ENCODE measurements at regions not wholly inside any gene's neighbourhood (a gene's known extent, or its start where the extent isn't known, plus 50 kb on each side); places are given as distances from the start of the nearest gene placed in this dataset.

DNA sequence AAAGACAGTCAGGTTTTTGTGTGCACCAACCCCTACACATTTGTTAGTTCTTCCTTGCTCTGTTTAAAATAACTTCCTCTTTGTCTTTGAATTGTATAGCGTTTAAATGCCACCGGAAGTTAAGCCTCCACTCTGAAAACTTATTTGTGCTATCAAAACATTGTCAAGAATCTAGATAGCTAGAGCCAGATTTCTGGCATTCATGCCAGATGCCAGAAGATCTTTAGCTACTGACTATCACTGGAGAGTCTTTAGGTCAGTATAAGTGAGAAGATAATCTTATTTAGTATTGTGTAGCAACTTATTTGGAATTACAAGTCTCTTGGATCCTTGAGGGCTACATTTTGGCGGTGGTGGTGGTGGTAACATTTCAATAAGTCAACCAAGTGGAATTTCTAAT is 63.4 kb upstream of the ADAM23 start:
- no peaks in the 10 kb centered on the region for H3K27me3 ChIP-seq (ENCODE audit: low read depth)
- H3K27ac ChIP-seq (replicated peaks) = no peak overlapping the region
- intact Hi-C loops (cut with micrococcal nuclease) = no loop called here
- H3K9me3 ChIP-seq (replicated peaks) = peaks cover 58% of the 10 kb centered on the region
- TF ChIP-seq, protein P1, sequence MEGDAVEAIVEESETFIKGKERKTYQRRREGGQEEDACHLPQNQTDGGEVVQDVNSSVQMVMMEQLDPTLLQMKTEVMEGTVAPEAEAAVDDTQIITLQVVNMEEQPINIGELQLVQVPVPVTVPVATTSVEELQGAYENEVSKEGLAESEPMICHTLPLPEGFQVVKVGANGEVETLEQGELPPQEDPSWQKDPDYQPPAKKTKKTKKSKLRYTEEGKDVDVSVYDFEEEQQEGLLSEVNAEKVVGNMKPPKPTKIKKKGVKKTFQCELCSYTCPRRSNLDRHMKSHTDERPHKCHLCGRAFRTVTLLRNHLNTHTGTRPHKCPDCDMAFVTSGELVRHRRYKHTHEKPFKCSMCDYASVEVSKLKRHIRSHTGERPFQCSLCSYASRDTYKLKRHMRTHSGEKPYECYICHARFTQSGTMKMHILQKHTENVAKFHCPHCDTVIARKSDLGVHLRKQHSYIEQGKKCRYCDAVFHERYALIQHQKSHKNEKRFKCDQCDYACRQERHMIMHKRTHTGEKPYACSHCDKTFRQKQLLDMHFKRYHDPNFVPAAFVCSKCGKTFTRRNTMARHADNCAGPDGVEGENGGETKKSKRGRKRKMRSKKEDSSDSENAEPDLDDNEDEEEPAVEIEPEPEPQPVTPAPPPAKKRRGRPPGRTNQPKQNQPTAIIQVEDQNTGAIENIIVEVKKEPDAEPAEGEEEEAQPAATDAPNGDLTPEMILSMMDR (IDR thresholded peaks at IDR 0.05; ENCODE audit: borderline replicate concordance) = no peak
- H3K36me3 ChIP-seq = no peaks in the 10 kb centered on the region
- H3K4me1 ChIP-seq = peaks cover 20% of the 10 kb centered on the region
- no peak overlapping the region for H3K4me3 ChIP-seq
- DNase-seq = no peak

DNA sequence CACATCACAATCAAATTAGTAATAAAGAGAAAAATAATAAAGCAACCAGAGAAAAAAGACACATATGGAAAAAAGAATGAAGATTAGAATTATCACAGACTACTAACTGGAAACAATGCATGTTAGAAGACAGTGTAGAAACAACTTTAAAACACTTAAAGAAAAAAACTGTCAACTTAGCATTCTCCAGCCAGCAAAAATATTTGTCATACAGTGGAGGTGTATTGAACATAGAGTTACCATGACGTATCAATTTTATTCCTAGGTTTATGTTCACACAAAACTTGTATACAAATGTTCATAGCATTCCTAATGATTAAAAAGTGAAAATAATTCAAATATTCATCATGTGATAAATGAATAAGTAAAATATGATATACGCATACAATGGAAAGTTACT is 61.5 kb upstream of the ADAM23 start:
- peaks cover 20% of the 10 kb centered on the region for H3K4me1 ChIP-seq

DNA sequence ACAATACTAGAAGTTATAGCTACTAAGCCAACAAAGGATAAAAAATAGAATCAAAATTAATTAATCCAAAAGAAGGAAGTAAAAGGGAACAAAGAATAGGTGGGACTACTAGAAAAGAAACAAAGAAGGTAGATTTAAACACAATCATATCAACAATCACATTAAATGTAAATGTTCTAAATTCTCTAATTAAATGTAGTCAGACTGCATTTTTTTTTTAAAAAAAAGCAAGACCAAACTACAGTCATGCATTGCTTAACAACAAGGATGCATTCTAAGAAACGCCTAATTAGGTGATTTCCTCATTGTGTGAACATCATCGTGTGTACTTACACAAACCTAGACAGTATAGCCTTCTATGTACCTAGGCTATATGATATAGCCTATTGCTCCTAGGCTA is 59.7 kb upstream of the ADAM23 start:
- no peak overlapping the region for H3K4me3 ChIP-seq
- no peak overlapping the region for H3K27ac ChIP-seq (replicated peaks)
- intact Hi-C loops (cut with micrococcal nuclease) = no loop called here
- TF ChIP-seq, protein P1 (IDR thresholded peaks at IDR 0.05; ENCODE audit: borderline replicate concordance) = no peak
- peaks cover 46% of the 10 kb centered on the region for H3K9me3 ChIP-seq (replicated peaks)
- peaks cover 14% of the 10 kb centered on the region for H3K4me1 ChIP-seq
- H3K36me3 ChIP-seq = no peaks in the 10 kb centered on the region
- DNase-seq = no peak
- no peaks in the 10 kb centered on the region for H3K27me3 ChIP-seq (ENCODE audit: low read depth)

More for the DNA sequence above, 61.5 kb upstream of the ADAM23 start:
- H3K27ac ChIP-seq (replicated peaks) = no peak overlapping the region
- H3K27me3 ChIP-seq (ENCODE audit: low read depth) = no peaks in the 10 kb centered on the region
- TF ChIP-seq, protein P1 (IDR thresholded peaks at IDR 0.05; ENCODE audit: borderline replicate concordance) = no peak
- no peaks in the 10 kb centered on the region for H3K36me3 ChIP-seq
- intact Hi-C loops (cut with micrococcal nuclease) = no loop called here
- H3K9me3 ChIP-seq (replicated peaks) = peaks cover 48% of the 10 kb centered on the region
- no peak overlapping the region for H3K4me3 ChIP-seq
- no peak for DNase-seq

DNA sequence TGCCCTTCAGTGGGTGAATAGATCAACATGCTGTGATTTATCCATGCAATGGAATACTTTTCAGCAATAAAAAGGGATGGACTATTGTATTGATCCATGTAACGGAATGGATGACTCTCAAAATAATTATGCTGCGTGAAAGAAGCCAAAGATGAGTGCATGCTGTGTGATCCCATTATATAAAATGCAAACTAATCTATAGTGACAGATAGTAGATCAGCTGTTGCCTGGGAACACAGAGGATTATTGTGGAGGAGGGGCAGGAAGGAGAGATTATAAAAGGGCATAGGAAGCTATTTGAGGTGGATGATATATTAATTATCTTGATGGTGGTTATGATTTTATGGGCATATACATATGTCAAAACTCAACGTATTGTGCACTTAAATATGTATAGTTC is 55.5 kb upstream of the ADAM23 start:
- intact Hi-C loops (cut with micrococcal nuclease) = no loop called here
- TF ChIP-seq, protein P1 (IDR thresholded peaks at IDR 0.05; ENCODE audit: borderline replicate concordance) = no peak
- H3K9me3 ChIP-seq (replicated peaks) = peaks cover 27% of the 10 kb centered on the region
- no peaks in the 10 kb centered on the region for H3K36me3 ChIP-seq
- DNase-seq = no peak
- H3K4me3 ChIP-seq = no peak overlapping the region
- H3K27me3 ChIP-seq (ENCODE audit: low read depth) = no peaks in the 10 kb centered on the region
- H3K4me1 ChIP-seq = no peaks in the 10 kb centered on the region
- no peak overlapping the region for H3K27ac ChIP-seq (replicated peaks)

DNA sequence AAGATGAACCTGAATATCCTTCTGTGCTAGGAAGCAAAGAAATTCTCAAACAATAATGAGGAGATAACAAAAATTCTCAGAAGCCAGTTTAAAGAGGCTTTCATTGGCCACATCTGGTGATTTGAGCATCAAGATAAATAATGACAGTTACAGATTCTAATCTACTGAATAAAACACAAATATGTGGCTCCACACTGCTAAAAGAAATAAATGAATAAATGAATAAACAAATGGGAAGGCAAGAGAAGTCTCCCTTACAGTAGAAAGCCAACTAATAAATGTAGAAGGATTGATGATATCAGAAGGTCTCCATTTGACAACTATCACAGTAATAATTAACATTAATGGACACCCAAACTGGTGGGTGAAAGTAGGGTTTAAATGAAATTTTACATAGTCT is 54.6 kb upstream of the ADAM23 start:
- no peaks in the 10 kb centered on the region for H3K27me3 ChIP-seq (ENCODE audit: low read depth)
- H3K4me3 ChIP-seq = no peak overlapping the region
- no peak for DNase-seq
- TF ChIP-seq, protein P1 (IDR thresholded peaks at IDR 0.05; ENCODE audit: borderline replicate concordance) = no peak
- peaks cover 18% of the 10 kb centered on the region for H3K9me3 ChIP-seq (replicated peaks)
- H3K27ac ChIP-seq (replicated peaks) = no peak overlapping the region
- H3K4me1 ChIP-seq = no peaks in the 10 kb centered on the region
- intact Hi-C loops (cut with micrococcal nuclease) = no loop called here
- no peaks in the 10 kb centered on the region for H3K36me3 ChIP-seq

DNA sequence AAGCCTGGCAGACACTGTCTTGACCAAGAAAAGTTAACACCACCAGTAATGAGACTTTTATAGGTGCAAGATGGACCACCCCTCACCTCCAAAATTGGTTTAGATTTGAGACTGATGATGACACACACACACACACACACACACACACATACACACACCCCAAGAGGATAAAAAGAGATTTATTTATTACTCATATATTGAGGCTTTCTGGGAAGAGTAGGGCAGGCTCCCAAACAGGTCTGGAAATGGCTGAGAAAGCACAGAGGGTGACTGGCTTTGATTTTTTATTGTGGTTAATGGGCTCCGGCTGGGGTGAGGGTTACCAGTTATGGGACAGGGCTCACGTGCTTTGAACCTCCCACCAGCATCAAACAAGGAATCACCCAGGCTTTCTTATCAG is 54.2 kb upstream of the ADAM23 start:
- intact Hi-C loops (cut with micrococcal nuclease) = no loop called here
- Histone ChIP-seq H3K4me1 (no peaks in the 10 kb centered on the region), H3K27ac (replicated peaks) (no peak overlapping the region), H3K27me3 (ENCODE audit: low read depth) (no peaks in the 10 kb centered on the region), H3K4me3 (no peak overlapping the region), H3K9me3 (replicated peaks) (peaks cover 14% of the 10 kb centered on the region), H3K36me3 (no peaks in the 10 kb centered on the region)
- TF ChIP-seq, protein P1 (IDR thresholded peaks at IDR 0.05; ENCODE audit: borderline replicate concordance) = no peak
- DNase-seq = no peak

Data from left ventricle myocardium inferior (tissue), 1 donor.